Thyroid gland (tissue), 4 donors: ENCODE measurements at regions not wholly inside any gene's neighbourhood (a gene's known extent, or its start where the extent isn't known, plus 50 kb on each side); places are given as distances from the start of the nearest gene placed in this dataset.

Source experiments
- CTCF ChIP-seq, 6 experiments: fragments of 200-600 bp in 3 of 6; fragments of 450-650 bp in 3 of 6; sonication (generic) in 3 of 6; IDR thresholded peaks; one replicate each; pipeline ENCODE4 v1.5.1; 2016 to 2019; ENCODE audit warnings: antibody characterized with exemption in 6 of 6, mild to moderate bottlenecking in 2 of 6, inconsistent platforms in 1 of 6, moderate library complexity in 1 of 6
- POLR2A ChIP-seq, 2 donors: fragments of 450-650 bp; IDR thresholded peaks; one replicate each; pipeline ENCODE4 v1.6.1; 2017; ENCODE audit warnings: antibody characterized with exemption in 2 of 2, mild to moderate bottlenecking in 2 of 2, moderate library complexity in 1 of 2

- TF ChIP-seq CTCF (IDR thresholded peaks at IDR 0.05) (no peak), POLR2A (IDR thresholded peaks at IDR 0.05) (no peak)
Measured at GRCh38 chr9:119859128-119859527, 489.9 kb upstream of the BRINP1 start.
